Ovary (tissue), 7 donors: ENCODE measurements at regions not wholly inside any gene's neighbourhood (a gene's known extent, or its start where the extent isn't known, plus 50 kb on each side); places are given as distances from the start of the nearest gene placed in this dataset.

ENCODE experiments used
- DNase-seq, 5 donors: peaks; one replicate each; pipeline ENCODE4 v3.0.0-alpha.2; 2019 to 2020
- H3K27ac ChIP-seq, 2 donors: fragments of 200-600 bp; one replicate each; pipeline versions ENCODE4 v1.5.1 to v1.8.0; 2019 to 2022
- H3K27me3 ChIP-seq: fragments of 200-600 bp; one replicate; pipeline ENCODE4 v1.8.0; 2022
- H3K36me3 ChIP-seq: fragments of 200-600 bp; sonication (generic); one replicate; pipeline ENCODE4 v1.5.1; 2019
- H3K4me1 ChIP-seq: one replicate; pipeline ENCODE4 v1.8.1; 2013; ENCODE audit warnings: mild to moderate bottlenecking, moderate library complexity; ENCODE audit not compliant: insufficient read depth
- H3K4me3 ChIP-seq: fragments of 200-600 bp; sonication (generic); one replicate; pipeline ENCODE4 v1.5.1; 2017
- H3K9me3 ChIP-seq, 2 donors: fragments of 200-600 bp in 1 of 2; sonication (generic) in 1 of 2; one replicate each; pipeline versions ENCODE4 v1.5.1 to v1.8.1; 2013 to 2019; ENCODE audit warnings: mild to moderate bottlenecking in 1 of 2, moderate library complexity in 1 of 2
- EP300 ChIP-seq: sonication (generic); formaldehyde crosslinking; IDR thresholded peaks from one replicate; pipeline ENCODE4 v1.6.1; 2017; ENCODE audit warnings: antibody characterized with exemption
- POLR2A ChIP-seq: fragments of 450-650 bp; IDR thresholded peaks from one replicate; pipeline ENCODE4 v1.6.1; 2017; ENCODE audit warnings: antibody characterized with exemption, mild to moderate bottlenecking, moderate library complexity
- WGBS, 3 donors: extraction: QIAGEN DNeasy Blood & Tissue Kit in 1 of 3; methylation state at CpG; one replicate each; pipeline versions ENCODE4 v1.1.5 to v1.1.7; 2013 to 2017; 5-methylcytosine and 5-hydroxymethylcytosine counted together
- intact Hi-C, 4 donors: fragments of 100-400 bp; cut with DNase I; formaldehyde crosslinking; loops; one replicate each; pipeline versions ENCODE4 v1.11.0 to v1.15.1; 2022 to 2023
- TF ChIP-seq, protein P1 (sequence below), 3 donors: fragments of 450-650 bp in 2 of 3; fragments of 200-600 bp in 1 of 3; IDR thresholded peaks; one replicate each; pipeline versions ENCODE4 v1.5.1 to v1.8.0; 2016 to 2022; ENCODE audit warnings: antibody characterized with exemption in 3 of 3, mild to moderate bottlenecking in 1 of 3
- donor health status: DM: no; HTN: no; CAD: no; lungs with moderate emphysema.
- donor health status: DM: no; HTN: no; CAD: no.
- donor health status: Bipolar disorder and iron deficiency.
- donor health status: DM: no; HTN: no; CAD: no.
- donor health status: DM: yes; HTN: yes; CAD: no.

DNA sequence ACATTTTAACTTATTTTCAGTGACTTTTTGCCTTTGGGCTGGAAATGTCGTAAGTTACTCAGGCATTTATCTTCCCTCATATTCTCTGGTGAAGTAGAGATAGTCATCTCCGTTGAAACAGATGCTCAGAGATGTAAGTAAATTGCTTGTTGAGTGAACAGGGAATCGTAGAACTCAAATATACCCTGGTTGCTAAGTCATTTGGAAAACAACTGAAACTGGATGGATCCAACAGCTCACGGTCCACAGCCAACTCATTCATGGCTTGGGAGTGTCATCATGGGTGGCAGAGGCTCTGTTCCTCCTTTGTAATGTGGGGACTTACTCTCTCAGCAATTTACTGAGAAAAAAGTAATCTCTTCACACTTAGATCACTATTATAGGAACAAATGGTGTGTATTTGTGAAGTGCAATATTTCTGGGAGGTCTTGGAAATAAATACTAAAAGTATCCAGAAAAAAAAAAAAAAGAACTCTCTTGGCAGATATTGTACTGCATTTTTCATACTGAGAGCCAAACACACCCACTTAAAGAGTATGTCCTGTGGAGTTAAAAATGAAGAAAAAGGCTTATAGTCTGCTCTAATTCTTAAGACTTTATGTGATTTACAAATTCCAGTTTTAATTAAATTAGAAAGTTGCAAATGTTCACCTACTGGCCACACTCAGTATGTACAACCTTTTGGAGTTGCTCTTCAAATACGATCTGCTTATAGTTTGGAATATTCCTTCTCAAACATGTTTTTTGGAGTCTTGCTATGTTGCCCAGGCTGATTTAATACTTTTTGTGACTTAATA is 107.4 kb downstream of the LEPR start:
- no peak overlapping the region for H3K4me3 ChIP-seq
- H3K27me3 ChIP-seq = no peaks in the 10 kb centered on the region
- H3K9me3 ChIP-seq = no peaks in the 10 kb centered on the region
- WGBS, 3 donors = 12 to 15% (median 14%) methylated on average over 5 of the region's 5 CpGs
- H3K36me3 ChIP-seq = no peaks in the 10 kb centered on the region
- H3K4me1 ChIP-seq = peaks cover 7% of the 10 kb centered on the region
- TF ChIP-seq, protein P1, sequence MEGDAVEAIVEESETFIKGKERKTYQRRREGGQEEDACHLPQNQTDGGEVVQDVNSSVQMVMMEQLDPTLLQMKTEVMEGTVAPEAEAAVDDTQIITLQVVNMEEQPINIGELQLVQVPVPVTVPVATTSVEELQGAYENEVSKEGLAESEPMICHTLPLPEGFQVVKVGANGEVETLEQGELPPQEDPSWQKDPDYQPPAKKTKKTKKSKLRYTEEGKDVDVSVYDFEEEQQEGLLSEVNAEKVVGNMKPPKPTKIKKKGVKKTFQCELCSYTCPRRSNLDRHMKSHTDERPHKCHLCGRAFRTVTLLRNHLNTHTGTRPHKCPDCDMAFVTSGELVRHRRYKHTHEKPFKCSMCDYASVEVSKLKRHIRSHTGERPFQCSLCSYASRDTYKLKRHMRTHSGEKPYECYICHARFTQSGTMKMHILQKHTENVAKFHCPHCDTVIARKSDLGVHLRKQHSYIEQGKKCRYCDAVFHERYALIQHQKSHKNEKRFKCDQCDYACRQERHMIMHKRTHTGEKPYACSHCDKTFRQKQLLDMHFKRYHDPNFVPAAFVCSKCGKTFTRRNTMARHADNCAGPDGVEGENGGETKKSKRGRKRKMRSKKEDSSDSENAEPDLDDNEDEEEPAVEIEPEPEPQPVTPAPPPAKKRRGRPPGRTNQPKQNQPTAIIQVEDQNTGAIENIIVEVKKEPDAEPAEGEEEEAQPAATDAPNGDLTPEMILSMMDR (IDR thresholded peaks at IDR 0.05) = no peak
- TF ChIP-seq POLR2A = no peak
- no peak for TF ChIP-seq EP300
- peak overlapping the region in 1 of 2 donors; percentile 10 for H3K27ac ChIP-seq
- no peak for DNase-seq
- intact Hi-C loops = no loop called here

DNA sequence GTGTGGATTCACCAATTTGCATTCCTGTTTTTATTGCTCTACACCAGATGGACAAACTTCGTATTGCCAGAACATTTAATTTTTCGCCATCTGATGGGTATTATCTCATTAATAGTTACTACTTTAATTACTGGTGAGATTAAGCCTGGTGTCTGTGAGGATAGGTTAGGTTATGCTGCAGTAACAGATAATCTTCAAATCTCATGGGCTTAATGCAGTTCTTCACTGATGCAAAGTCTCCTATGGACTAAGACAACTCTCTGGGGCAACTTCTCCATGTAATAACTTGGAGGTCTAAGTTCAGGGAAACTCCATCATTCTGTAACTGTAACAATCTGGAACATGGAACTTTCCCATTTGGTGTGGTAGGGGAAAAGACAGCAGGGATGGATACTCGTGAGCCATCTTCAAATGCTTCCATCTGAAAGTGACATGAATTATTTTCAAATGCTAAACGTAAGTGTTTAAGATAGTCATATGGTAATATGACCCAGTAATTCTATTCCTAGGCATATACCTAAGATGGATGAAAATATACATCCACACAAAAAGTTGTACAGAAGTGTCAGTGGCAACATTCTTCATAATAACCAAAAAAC is 111.6 kb downstream of the LEPR start:
- Histone ChIP-seq H3K27me3 (no peaks in the 10 kb centered on the region), H3K4me3 (no peak overlapping the region), H3K4me1 (peaks cover 3% of the 10 kb centered on the region), H3K36me3 (no peaks in the 10 kb centered on the region), H3K9me3 (no peaks in the 10 kb centered on the region), H3K27ac (no peak overlapping the region)
- no peak for TF ChIP-seq POLR2A
- no peak for TF ChIP-seq EP300
- TF ChIP-seq, protein P1 (IDR thresholded peaks at IDR 0.05) = no peak
- no peak for DNase-seq
- WGBS, 3 donors = 84 to 96% (median 94%) methylated on average over 4 of the region's 4 CpGs
- intact Hi-C loops = no loop called here

DNA sequence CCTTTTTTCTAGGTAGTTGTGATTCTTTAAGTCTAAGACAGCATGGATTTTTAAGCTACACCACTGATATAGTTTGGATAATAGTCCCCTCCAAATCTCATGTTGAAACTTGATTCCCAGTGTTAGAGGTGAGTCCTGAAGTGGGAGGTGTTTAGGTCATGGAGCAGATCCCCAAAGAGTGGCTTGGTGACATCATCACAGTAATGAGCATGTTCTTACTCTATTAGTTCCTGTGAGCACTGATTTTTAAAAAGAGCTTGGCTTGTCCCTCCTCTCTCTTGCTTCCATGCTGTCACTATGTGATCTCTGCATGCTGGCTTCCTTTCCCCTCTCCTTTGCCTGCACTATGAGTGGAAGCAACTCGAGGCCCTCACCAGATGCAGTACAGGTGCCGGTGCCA is 115.5 kb downstream of the LEPR start:
- no peak overlapping the region for H3K4me3 ChIP-seq
- no peaks in the 10 kb centered on the region for H3K36me3 ChIP-seq
- intact Hi-C loops = no loop called here
- DNase-seq = no peak
- no peaks in the 10 kb centered on the region for H3K27me3 ChIP-seq
- TF ChIP-seq EP300 (no peak), POLR2A (no peak)
- TF ChIP-seq, protein P1 (IDR thresholded peaks at IDR 0.05) = no peak
- H3K27ac ChIP-seq = no peak overlapping the region
- H3K9me3 ChIP-seq = no peaks in the 10 kb centered on the region
- 81 to 86% (median 83%) methylated on average over 2 of the region's 2 CpGs for WGBS, 3 donors
- no peaks in the 10 kb centered on the region for H3K4me1 ChIP-seq

DNA sequence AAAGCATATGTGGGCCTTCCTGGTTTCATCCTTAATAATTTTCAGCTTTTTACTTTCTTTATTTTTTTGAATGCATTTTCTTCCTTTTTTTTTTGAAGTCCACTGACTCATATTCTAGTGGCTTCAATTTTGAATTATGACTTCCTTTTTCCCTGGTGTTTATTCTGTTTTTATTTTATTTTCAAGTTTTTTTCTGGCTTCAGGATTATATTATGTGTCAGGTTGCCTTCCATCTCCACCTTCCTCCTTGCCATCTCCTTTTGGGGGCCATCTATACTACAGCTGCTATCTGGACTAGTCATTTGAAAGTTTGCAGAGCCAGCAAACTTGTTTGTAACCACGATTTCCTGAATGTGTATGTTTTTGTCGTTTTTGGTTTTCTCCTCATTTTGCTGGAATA is 117.6 kb downstream of the LEPR start:
- H3K27ac ChIP-seq = no peak overlapping the region
- H3K9me3 ChIP-seq = no peaks in the 10 kb centered on the region
- H3K27me3 ChIP-seq = no peaks in the 10 kb centered on the region
- no peaks in the 10 kb centered on the region for H3K36me3 ChIP-seq
- WGBS, 3 donors = 65 to 80% (median 76%) methylated on average over 2 of the region's 2 CpGs
- intact Hi-C loops = no loop called here
- no peaks in the 10 kb centered on the region for H3K4me1 ChIP-seq
- H3K4me3 ChIP-seq = no peak overlapping the region
- DNase-seq = no peak
- TF ChIP-seq, protein P1 (IDR thresholded peaks at IDR 0.05) = no peak
- TF ChIP-seq POLR2A (no peak), EP300 (no peak)
